Epithelial cell of esophagus (primary cell): ENCODE measurements at regions not wholly inside any gene's neighbourhood (a gene's known extent, or its start where the extent isn't known, plus 50 kb on each side); places are given as distances from the start of the nearest gene placed in this dataset.

ENCODE experiments used
- DNase-seq: peaks from one replicate; pipeline ENCODE4 v3.0.0; 2010; ENCODE audit warnings: low read depth
- H3K4me3 ChIP-seq: 2 replicates; pipeline ENCODE4 v1.5.1; 2011; ENCODE audit warnings: mild to moderate bottlenecking, low read length, control low read depth
- CTCF ChIP-seq: IDR thresholded peaks from 2 replicates; pipeline ENCODE4 v1.5.1; 2011; ENCODE audit warnings: low read depth, mild to moderate bottlenecking, low read length, control low read depth, inconsistent platforms; ENCODE audit not compliant: insufficient read depth; ENCODE audit errors: missing control alignments

- no peak for TF ChIP-seq CTCF
- H3K4me3 ChIP-seq, result no peak overlapping the region
- peak; percentile 47 for DNase-seq
Observed at GRCh38 chr7:46387646-46388045, 466.6 kb upstream of the IGFBP3 start.

- H3K4me3 ChIP-seq, result no peak overlapping the region
- no peak for DNase-seq
- TF ChIP-seq CTCF, result no peak
Observed at GRCh38 chr7:46386428-46387399, 465.6 kb upstream of the IGFBP3 start.

- H3K4me3 ChIP-seq, result no peak overlapping the region
- no peak for TF ChIP-seq CTCF
- peak; percentile 66 for DNase-seq
Observed at GRCh38 chr7:46385662-46386309, 464.7 kb upstream of the IGFBP3 start.

GRCh38 chr7:46383605-46384004 lies 462.5 kb upstream of the IGFBP3 start:
- TF ChIP-seq CTCF, result no peak
- DNase-seq, result peak; percentile 70
- no peak overlapping the region for H3K4me3 ChIP-seq

- DNase-seq, result peak; percentile 36
- TF ChIP-seq CTCF, result no peak
- H3K4me3 ChIP-seq, result no peak overlapping the region
Observed at GRCh38 chr7:46369933-46370654, 449.0 kb upstream of the IGFBP3 start.

- TF ChIP-seq CTCF, result no peak
- no peak for DNase-seq
Observed at GRCh38 chr7:46368871-46369270, 447.8 kb upstream of the IGFBP3 start.

More at GRCh38 chr7:46368871-46369270, 447.8 kb upstream of the IGFBP3 start:
- H3K4me3 ChIP-seq, result no peak overlapping the region
